ENCODE measurements at regions not wholly inside any gene's neighbourhood (a gene's known extent, or its start where the extent isn't known, plus 50 kb on each side); places are given as distances from the start of the nearest gene placed in this dataset.

- Histone ChIP-seq H3K4me1 (ENCODE audit: control insufficient read depth in 3 of 3, insufficient read depth in 3 of 3, low read length in 3 of 3) (peaks cover 3 to 7% (median 5%) of the 10 kb centered on the region in 3 donors), H3K9ac (ENCODE audit: low read depth in 1 of 3, low read length in 3 of 3) (no peak overlapping the region), H3K9me3 (ENCODE audit: control insufficient read depth in 3 of 3, low read length in 3 of 3) (no peaks in the 10 kb centered on the region), H3K36me3 (ENCODE audit: control insufficient read depth in 3 of 3, insufficient read depth in 3 of 3, low read length in 3 of 3) (no peaks in the 10 kb centered on the region), H3K4me3 (ENCODE audit: low read length in 3 of 3) (no peak overlapping the region), H3K27me3 (ENCODE audit: control insufficient read depth in 3 of 3, insufficient read depth in 3 of 3, low read length in 3 of 3) (no peaks in the 10 kb centered on the region), H3K27ac (ENCODE audit: low read depth, low read length) (no peak overlapping the region)
These were observed 134.5 kb upstream of the MED13L start for GRCh38 chr12:116411977-116412376.

- Histone ChIP-seq H3K9me3 (ENCODE audit: control insufficient read depth in 3 of 3, low read length in 3 of 3) (no peaks in the 10 kb centered on the region), H3K4me3 (ENCODE audit: low read length in 3 of 3) (no peak overlapping the region), H3K27me3 (ENCODE audit: control insufficient read depth in 3 of 3, insufficient read depth in 3 of 3, low read length in 3 of 3) (no peaks in the 10 kb centered on the region), H3K9ac (ENCODE audit: low read depth in 1 of 3, low read length in 3 of 3) (no peak overlapping the region), H3K36me3 (ENCODE audit: control insufficient read depth in 3 of 3, insufficient read depth in 3 of 3, low read length in 3 of 3) (no peaks in the 10 kb centered on the region), H3K4me1 (ENCODE audit: control insufficient read depth in 3 of 3, insufficient read depth in 3 of 3, low read length in 3 of 3) (peaks cover 0 to 4% (median 0%) of the 10 kb centered on the region in 3 donors), H3K27ac (ENCODE audit: low read depth, low read length) (no peak overlapping the region)
These were observed 137.4 kb upstream of the MED13L start for GRCh38 chr12:116414891-116415290.

DNA sequence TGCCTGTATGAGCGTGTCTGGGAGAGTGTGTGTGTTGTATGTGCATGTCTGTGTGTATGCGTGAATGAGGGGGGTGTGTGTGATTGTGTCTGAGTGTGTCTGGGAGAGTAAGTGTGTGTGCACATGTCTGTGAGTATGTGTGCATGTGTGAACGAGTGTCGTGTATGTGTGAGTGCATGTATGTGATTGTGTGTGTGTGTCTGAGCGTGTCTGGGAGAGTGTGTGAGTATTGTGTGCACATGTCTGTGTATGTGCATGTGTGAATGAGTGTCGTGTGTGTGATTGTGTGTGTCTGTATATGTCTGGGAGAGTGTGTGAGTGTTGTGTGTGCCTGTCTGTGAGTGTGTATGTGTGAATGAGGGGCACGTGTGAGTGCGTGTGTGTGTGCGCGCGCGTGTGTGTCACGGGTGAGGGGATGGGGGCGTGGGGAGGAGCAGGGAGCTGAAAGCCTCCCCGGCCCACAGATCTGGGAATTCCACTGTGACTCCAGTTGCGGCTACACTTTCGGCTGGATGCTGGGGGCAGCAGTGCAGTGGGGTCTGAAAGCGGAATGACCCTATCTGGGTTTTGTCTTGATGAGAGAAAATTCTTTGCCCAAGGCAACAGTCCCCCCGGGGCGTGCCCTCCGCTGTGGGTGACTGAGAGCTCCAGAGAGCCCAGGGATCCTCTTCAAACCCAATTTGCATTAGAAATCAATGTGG lies 138.1 kb upstream of the MED13L start:
- no peak overlapping the region for H3K9ac ChIP-seq (ENCODE audit: low read depth in 1 of 3, low read length in 3 of 3)
- H3K4me3 ChIP-seq (ENCODE audit: low read length in 3 of 3), result no peak overlapping the region
- H3K27ac ChIP-seq (ENCODE audit: low read depth, low read length), result no peak overlapping the region
- H3K4me1 ChIP-seq (ENCODE audit: control insufficient read depth in 3 of 3, insufficient read depth in 3 of 3, low read length in 3 of 3), result peaks cover 0 to 3% (median 2%) of the 10 kb centered on the region in 3 donors
- H3K36me3 ChIP-seq (ENCODE audit: control insufficient read depth in 3 of 3, insufficient read depth in 3 of 3, low read length in 3 of 3), result no peaks in the 10 kb centered on the region
- H3K27me3 ChIP-seq (ENCODE audit: control insufficient read depth in 3 of 3, insufficient read depth in 3 of 3, low read length in 3 of 3), result no peaks in the 10 kb centered on the region
- no peaks in the 10 kb centered on the region for H3K9me3 ChIP-seq (ENCODE audit: control insufficient read depth in 3 of 3, low read length in 3 of 3)

- Histone ChIP-seq H3K9me3 (ENCODE audit: control insufficient read depth in 3 of 3, low read length in 3 of 3) (no peaks in the 10 kb centered on the region), H3K27ac (ENCODE audit: low read depth, low read length) (no peak overlapping the region), H3K9ac (ENCODE audit: low read depth in 1 of 3, low read length in 3 of 3) (no peak overlapping the region), H3K27me3 (ENCODE audit: control insufficient read depth in 3 of 3, insufficient read depth in 3 of 3, low read length in 3 of 3) (no peaks in the 10 kb centered on the region), H3K4me1 (ENCODE audit: control insufficient read depth in 3 of 3, insufficient read depth in 3 of 3, low read length in 3 of 3) (peaks cover 0 to 3% (median 0%) of the 10 kb centered on the region in 3 donors), H3K4me3 (ENCODE audit: low read length in 3 of 3) (no peak overlapping the region), H3K36me3 (ENCODE audit: control insufficient read depth in 3 of 3, insufficient read depth in 3 of 3, low read length in 3 of 3) (no peaks in the 10 kb centered on the region)
These were observed 138.7 kb upstream of the MED13L start for GRCh38 chr12:116416166-116416565.

DNA sequence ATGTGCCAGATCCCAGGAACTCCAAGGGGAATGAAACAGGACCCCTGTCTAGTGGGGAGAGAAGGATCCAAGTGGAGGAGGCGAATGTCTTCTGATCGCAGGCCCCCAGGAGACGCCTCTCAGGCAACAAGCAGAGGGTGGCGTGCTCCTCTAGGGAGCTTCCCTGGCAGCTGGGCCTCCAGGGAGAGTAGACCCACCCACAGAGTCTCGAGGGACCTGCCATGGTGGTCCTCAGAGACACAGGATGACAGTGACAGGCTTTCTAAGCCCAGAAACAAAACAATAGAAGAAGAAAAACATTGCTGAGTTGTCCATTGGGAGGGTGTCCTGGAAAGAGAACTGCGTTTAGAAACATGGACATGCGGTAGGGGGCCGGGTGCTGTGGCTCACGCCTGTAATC lies 140.6 kb upstream of the MAP1LC3B2 start:
- no peak overlapping the region for H3K9ac ChIP-seq (ENCODE audit: low read depth in 1 of 3, low read length in 3 of 3)
- no peaks in the 10 kb centered on the region for H3K27me3 ChIP-seq (ENCODE audit: control insufficient read depth in 3 of 3, insufficient read depth in 3 of 3, low read length in 3 of 3)
- no peaks in the 10 kb centered on the region for H3K36me3 ChIP-seq (ENCODE audit: control insufficient read depth in 3 of 3, insufficient read depth in 3 of 3, low read length in 3 of 3)
- no peaks in the 10 kb centered on the region for H3K9me3 ChIP-seq (ENCODE audit: control insufficient read depth in 3 of 3, low read length in 3 of 3)
- peaks cover 0 to 3% (median 0%) of the 10 kb centered on the region in 3 donors for H3K4me1 ChIP-seq (ENCODE audit: control insufficient read depth in 3 of 3, insufficient read depth in 3 of 3, low read length in 3 of 3)
- H3K4me3 ChIP-seq (ENCODE audit: low read length in 3 of 3), result no peak overlapping the region
- H3K27ac ChIP-seq (ENCODE audit: low read depth, low read length), result no peak overlapping the region

- H3K27me3 ChIP-seq (ENCODE audit: control insufficient read depth in 3 of 3, insufficient read depth in 3 of 3, low read length in 3 of 3), result no peaks in the 10 kb centered on the region
- no peaks in the 10 kb centered on the region for H3K9me3 ChIP-seq (ENCODE audit: control insufficient read depth in 3 of 3, low read length in 3 of 3)
- no peak overlapping the region for H3K27ac ChIP-seq (ENCODE audit: low read depth, low read length)
- no peak overlapping the region for H3K4me3 ChIP-seq (ENCODE audit: low read length in 3 of 3)
- no peak overlapping the region for H3K9ac ChIP-seq (ENCODE audit: low read depth in 1 of 3, low read length in 3 of 3)
- peaks cover 0 to 3% (median 0%) of the 10 kb centered on the region in 3 donors for H3K4me1 ChIP-seq (ENCODE audit: control insufficient read depth in 3 of 3, insufficient read depth in 3 of 3, low read length in 3 of 3)
- no peaks in the 10 kb centered on the region for H3K36me3 ChIP-seq (ENCODE audit: control insufficient read depth in 3 of 3, insufficient read depth in 3 of 3, low read length in 3 of 3)
These were observed 138.8 kb upstream of the MAP1LC3B2 start for GRCh38 chr12:116420227-116420880.

DNA sequence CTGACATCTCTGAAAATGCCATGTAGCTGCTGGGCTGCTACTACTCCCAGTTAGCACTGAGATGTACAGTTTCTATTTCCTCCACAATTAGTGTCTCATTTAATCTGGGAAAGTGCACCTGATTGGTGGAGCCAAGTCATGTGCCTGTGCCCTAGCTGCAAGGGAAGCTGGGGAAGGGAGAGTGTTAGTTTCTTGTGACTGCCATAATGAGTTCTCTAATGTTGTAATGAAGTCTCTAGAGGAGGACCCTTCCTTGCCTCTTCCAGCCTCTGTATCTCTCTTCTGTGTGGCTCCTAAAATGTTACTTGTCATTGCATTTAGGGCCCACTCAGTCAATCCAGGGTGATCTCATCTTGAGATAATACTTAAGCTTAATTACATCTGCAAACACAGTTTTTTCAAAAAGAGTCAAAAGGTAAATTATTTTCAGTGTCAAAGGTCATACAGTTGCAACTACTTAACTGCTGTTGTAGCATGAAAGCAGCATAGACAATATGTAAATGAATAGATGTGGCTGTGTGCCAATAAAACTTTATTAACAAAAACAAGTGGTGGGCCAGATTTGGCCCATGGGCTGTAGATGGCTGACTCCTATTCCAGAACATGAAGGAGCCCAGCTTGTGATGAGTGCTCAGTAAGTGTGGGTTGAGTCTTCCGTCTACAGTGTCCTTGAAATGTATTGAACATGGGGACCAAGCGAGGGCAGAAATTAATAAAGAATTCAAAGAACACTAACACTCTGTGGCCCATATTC lies 137.2 kb upstream of the MAP1LC3B2 start:
- no peak overlapping the region for H3K27ac ChIP-seq (ENCODE audit: low read depth, low read length)
- no peak overlapping the region for H3K4me3 ChIP-seq (ENCODE audit: low read length in 3 of 3)
- no peaks in the 10 kb centered on the region for H3K9me3 ChIP-seq (ENCODE audit: control insufficient read depth in 3 of 3, low read length in 3 of 3)
- H3K9ac ChIP-seq (ENCODE audit: low read depth in 1 of 3, low read length in 3 of 3), result no peak overlapping the region
- peaks cover 0 to 3% (median 0%) of the 10 kb centered on the region in 3 donors for H3K4me1 ChIP-seq (ENCODE audit: control insufficient read depth in 3 of 3, insufficient read depth in 3 of 3, low read length in 3 of 3)
- H3K36me3 ChIP-seq (ENCODE audit: control insufficient read depth in 3 of 3, insufficient read depth in 3 of 3, low read length in 3 of 3), result no peaks in the 10 kb centered on the region
- no peaks in the 10 kb centered on the region for H3K27me3 ChIP-seq (ENCODE audit: control insufficient read depth in 3 of 3, insufficient read depth in 3 of 3, low read length in 3 of 3)

DNA sequence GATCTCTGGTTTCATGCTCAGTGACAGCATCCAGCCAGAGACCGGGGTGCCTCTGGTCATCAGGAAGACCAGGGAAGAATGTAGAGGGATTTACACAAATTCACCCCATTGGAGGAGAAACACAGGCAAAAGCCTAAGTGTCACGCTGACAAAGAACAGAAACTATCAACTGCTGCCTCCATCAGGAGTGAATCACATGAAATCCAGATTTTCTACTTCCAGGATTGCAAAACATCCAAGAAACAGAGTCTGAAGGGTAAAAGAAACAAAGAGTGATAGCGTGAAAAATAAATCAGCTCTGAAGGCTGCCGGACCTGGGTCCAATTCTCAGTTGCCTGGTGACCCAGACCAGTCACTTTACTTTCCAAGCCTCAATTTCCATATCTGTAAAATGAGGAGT lies 136.1 kb upstream of the MAP1LC3B2 start:
- no peaks in the 10 kb centered on the region for H3K36me3 ChIP-seq (ENCODE audit: control insufficient read depth in 3 of 3, insufficient read depth in 3 of 3, low read length in 3 of 3)
- H3K9ac ChIP-seq (ENCODE audit: low read depth in 1 of 3, low read length in 3 of 3), result no peak overlapping the region
- H3K27ac ChIP-seq (ENCODE audit: low read depth, low read length), result no peak overlapping the region
- no peaks in the 10 kb centered on the region for H3K9me3 ChIP-seq (ENCODE audit: control insufficient read depth in 3 of 3, low read length in 3 of 3)
- no peaks in the 10 kb centered on the region for H3K27me3 ChIP-seq (ENCODE audit: control insufficient read depth in 3 of 3, insufficient read depth in 3 of 3, low read length in 3 of 3)
- no peak overlapping the region for H3K4me3 ChIP-seq (ENCODE audit: low read length in 3 of 3)
- peaks cover 0 to 3% (median 0%) of the 10 kb centered on the region in 3 donors for H3K4me1 ChIP-seq (ENCODE audit: control insufficient read depth in 3 of 3, insufficient read depth in 3 of 3, low read length in 3 of 3)

DNA sequence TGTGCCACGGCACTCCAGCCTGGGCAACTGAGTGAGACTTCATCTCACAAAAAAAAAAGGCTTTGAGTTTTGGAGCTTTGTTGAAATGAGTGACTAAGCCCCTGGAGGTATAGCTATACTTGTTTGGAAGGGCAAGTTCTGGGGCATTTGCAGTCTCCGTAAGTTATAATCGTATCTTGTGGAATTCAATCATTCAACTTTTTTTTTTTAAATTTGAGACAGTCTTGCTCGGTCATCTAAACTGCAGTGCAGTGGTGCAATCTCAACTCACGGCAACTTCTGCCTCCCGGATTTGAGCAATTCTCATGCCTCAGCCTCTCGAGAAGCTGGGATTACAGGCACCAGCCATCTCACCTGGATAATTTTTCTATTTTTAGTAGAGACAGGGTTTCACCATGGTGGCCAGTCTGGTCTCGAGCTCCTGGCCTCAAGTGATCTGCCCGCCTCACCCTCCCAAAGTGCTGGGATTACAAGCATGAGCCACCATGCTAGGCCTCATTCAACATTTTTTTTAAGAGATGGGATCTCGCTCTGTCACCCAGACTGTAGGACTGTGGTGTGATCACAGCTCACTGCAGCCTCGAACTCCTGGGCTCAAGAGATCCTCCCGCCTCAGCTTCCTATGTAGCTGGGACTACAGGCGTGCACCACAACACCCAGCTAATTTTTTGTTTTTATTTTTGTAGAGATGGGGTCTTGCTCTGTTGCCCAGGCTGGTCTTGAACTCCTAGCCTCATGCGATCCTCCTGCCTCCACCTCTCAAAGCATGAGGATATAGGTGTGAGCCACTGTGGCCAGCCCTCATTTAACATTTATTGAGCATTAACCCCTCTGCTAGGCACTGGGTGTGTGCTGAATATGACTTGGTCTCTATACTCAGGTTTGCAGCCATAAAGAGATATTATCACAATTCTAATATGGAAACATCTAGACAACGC lies 133.7 kb upstream of the MAP1LC3B2 start:
- H3K9ac ChIP-seq (ENCODE audit: low read depth in 1 of 3, low read length in 3 of 3), result no peak overlapping the region
- no peaks in the 10 kb centered on the region for H3K36me3 ChIP-seq (ENCODE audit: control insufficient read depth in 3 of 3, insufficient read depth in 3 of 3, low read length in 3 of 3)
- no peak overlapping the region for H3K27ac ChIP-seq (ENCODE audit: low read depth, low read length)
- H3K4me3 ChIP-seq (ENCODE audit: low read length in 3 of 3), result no peak overlapping the region
- no peaks in the 10 kb centered on the region for H3K27me3 ChIP-seq (ENCODE audit: control insufficient read depth in 3 of 3, insufficient read depth in 3 of 3, low read length in 3 of 3)
- no peaks in the 10 kb centered on the region for H3K9me3 ChIP-seq (ENCODE audit: control insufficient read depth in 3 of 3, low read length in 3 of 3)
- H3K4me1 ChIP-seq (ENCODE audit: control insufficient read depth in 3 of 3, insufficient read depth in 3 of 3, low read length in 3 of 3), result no peaks in the 10 kb centered on the region

Measured in skeletal muscle tissue (tissue), 3 donors.